OCI-LY1 (cell line): ENCODE measurements at regions not wholly inside any gene's neighbourhood (a gene's known extent, or its start where the extent isn't known, plus 50 kb on each side); places are given as distances from the start of the nearest gene placed in this dataset.

Source experiments
- H2AFZ ChIP-seq: fragments of 200-600 bp; sonication (generic), shearing (Covaris generic); 2 replicates; pipeline ENCODE4 v1.6.0; 2014; ENCODE audit warnings: antibody characterized with exemption, mild to moderate bottlenecking, low read length
- H3F3A ChIP-seq: fragments of 200-600 bp; sonication (generic), shearing (Covaris generic); 2 replicates; pipeline ENCODE4 v1.6.0; 2014; ENCODE audit warnings: mild to moderate bottlenecking, antibody characterized with exemption, low read length, moderate library complexity; ENCODE audit not compliant: insufficient read depth
- H3K27ac ChIP-seq: fragments of 200-600 bp; sonication (generic); 2 replicates; pipeline ENCODE4 v1.5.1; 2014; ENCODE audit warnings: low read length, mixed run types, mild to moderate bottlenecking, low read depth; ENCODE audit not compliant: poor library complexity, severe bottlenecking
- H3K27me3 ChIP-seq: fragments of 200-600 bp; sonication (generic); 2 replicates; pipeline ENCODE4 v1.6.0; 2014; ENCODE audit warnings: antibody characterized with exemption, mild to moderate bottlenecking, low read length, moderate library complexity; ENCODE audit not compliant: insufficient read depth
- H3K36me3 ChIP-seq: fragments of 200-600 bp; sonication (generic); 2 replicates; pipeline ENCODE4 v1.6.1; 2014; ENCODE audit warnings: mild to moderate bottlenecking, antibody characterized with exemption, low read length, moderate library complexity, mixed read lengths; ENCODE audit not compliant: insufficient read depth
- H3K4me1 ChIP-seq: fragments of 200-600 bp; sonication (generic); 2 replicates; pipeline ENCODE4 v1.5.1; 2014; ENCODE audit warnings: mild to moderate bottlenecking, low read length, moderate library complexity; ENCODE audit not compliant: insufficient read depth, severe bottlenecking
- H3K4me2 ChIP-seq: fragments of 200-600 bp; sonication (generic), shearing (Covaris generic); 2 replicates; pipeline ENCODE4 v1.6.1; 2014; ENCODE audit warnings: low read length
- H3K4me3 ChIP-seq: fragments of 200-600 bp; sonication (generic); 2 replicates; pipeline ENCODE4 v1.5.1; 2014; ENCODE audit warnings: low read length, low read depth, mild to moderate bottlenecking, mixed read lengths; ENCODE audit not compliant: poor library complexity, severe bottlenecking
- H3K79me2 ChIP-seq: fragments of 200-600 bp; shearing (Covaris generic); 2 replicates; pipeline ENCODE4 v1.6.1; 2016; ENCODE audit warnings: mixed run types, low read length, mixed read lengths; ENCODE audit not compliant: insufficient read depth
- H3K9ac ChIP-seq: fragments of 200-600 bp; sonication (generic), shearing (Covaris generic); 2 replicates; pipeline ENCODE4 v1.6.1; 2014; ENCODE audit warnings: mild to moderate bottlenecking, low read length, mixed read lengths
- H3K9me2 ChIP-seq: fragments of 200-600 bp; sonication (generic), shearing (Covaris generic); 2 replicates; pipeline ENCODE4 v1.6.1; 2014; ENCODE audit warnings: low read depth, mild to moderate bottlenecking, low read length, mixed read lengths
- H3K9me3 ChIP-seq: fragments of 200-600 bp; shearing (Covaris generic); 2 replicates; pipeline ENCODE4 v1.6.1; 2014; ENCODE audit warnings: low read length, mixed read lengths
- H4K20me1 ChIP-seq: fragments of 200-600 bp; sonication (generic), shearing (Covaris generic); 2 replicates; pipeline ENCODE4 v1.6.0; 2016; ENCODE audit warnings: mild to moderate bottlenecking, low read length; ENCODE audit not compliant: insufficient read depth
- CTCF ChIP-seq: fragments of 200-600 bp; sonication (generic), shearing (Covaris generic); IDR thresholded peaks from 2 replicates; pipeline ENCODE4 v1.5.1; 2017; ENCODE audit warnings: mild to moderate bottlenecking, antibody characterized with exemption, low read length, moderate library complexity, mixed read lengths
- EZH2 ChIP-seq: fragments of 200-600 bp; sonication (generic), shearing (Covaris generic); IDR thresholded peaks from 2 replicates; pipeline ENCODE4 v1.8.0; 2017; ENCODE audit warnings: borderline replicate concordance, mixed run types, mild to moderate bottlenecking, antibody characterized with exemption, low read length, moderate library complexity, mixed read lengths

DNA sequence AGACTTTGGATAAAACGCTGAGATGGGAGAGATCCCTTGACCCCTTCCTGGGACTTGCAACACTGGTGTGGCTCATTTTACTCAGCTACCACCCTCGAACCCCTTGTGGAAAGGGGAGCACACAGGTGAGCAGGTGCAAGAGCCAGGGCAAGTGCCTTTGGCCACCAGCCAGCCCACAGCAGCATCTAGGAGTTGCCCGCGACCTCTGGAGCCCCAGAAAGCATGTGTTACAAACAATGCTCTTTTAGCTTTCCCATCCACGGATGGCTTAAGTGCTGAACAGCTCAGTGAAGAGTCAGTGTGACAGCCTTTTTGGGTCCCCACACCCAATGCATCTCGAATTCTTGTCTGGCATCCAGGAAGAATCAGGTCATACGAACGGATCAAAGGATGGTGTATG, 197.8 kb downstream of the MEMO1 start:
- H2AFZ ChIP-seq, result no peak overlapping the region

GRCh38 chr2:31812051-31812798, 198.6 kb downstream of the MEMO1 start:
- no peaks in the 10 kb centered on the region for H4K20me1 ChIP-seq
- no peaks in the 10 kb centered on the region for H3K79me2 ChIP-seq
- no peaks in the 10 kb centered on the region for H3K36me3 ChIP-seq
- no peak overlapping the region for H3K27ac ChIP-seq
- H3K4me1 ChIP-seq, result peaks cover 9% of the 10 kb centered on the region
- H3K4me3 ChIP-seq, result no peak overlapping the region
- H3K9ac ChIP-seq, result no peak overlapping the region
- TF ChIP-seq EZH2 (no peak), CTCF (no peak)
- H2AFZ ChIP-seq, result no peak overlapping the region
- no peaks in the 10 kb centered on the region for H3F3A ChIP-seq
- H3K9me3 ChIP-seq, result no peaks in the 10 kb centered on the region
- H3K9me2 ChIP-seq, result no peaks in the 10 kb centered on the region
- peak overlapping the region; percentile 27; the same call in 1 of the 2 replicates for H3K4me2 ChIP-seq
- no peaks in the 10 kb centered on the region; the same call in 1 of the 2 replicates for H3K27me3 ChIP-seq

More for the DNA sequence above, 197.8 kb downstream of the MEMO1 start:
- Histone ChIP-seq H3K79me2 (no peaks in the 10 kb centered on the region), H3K9ac (no peak overlapping the region), H3K4me2 (no peak overlapping the region), H3K4me3 (no peak overlapping the region), H4K20me1 (no peaks in the 10 kb centered on the region), H3F3A (no peaks in the 10 kb centered on the region), H3K9me3 (no peaks in the 10 kb centered on the region), H3K36me3 (no peaks in the 10 kb centered on the region), H3K4me1 (peaks cover 9% of the 10 kb centered on the region), H3K27me3 (no peaks in the 10 kb centered on the region; the same call in 1 of the 2 replicates), H3K27ac (no peak overlapping the region), H3K9me2 (no peaks in the 10 kb centered on the region)
- TF ChIP-seq CTCF, result no peak
- TF ChIP-seq EZH2, result no peak

- no peaks in the 10 kb centered on the region for H3K9me3 ChIP-seq
- H3K9me2 ChIP-seq, result no peaks in the 10 kb centered on the region
- H3K27me3 ChIP-seq, result no peaks in the 10 kb centered on the region
- H3K36me3 ChIP-seq, result no peaks in the 10 kb centered on the region
- H3K79me2 ChIP-seq, result no peaks in the 10 kb centered on the region
- H3K9ac ChIP-seq, result no peak overlapping the region
- no peak overlapping the region for H3K4me3 ChIP-seq
- H3K27ac ChIP-seq, result no peak overlapping the region
- H2AFZ ChIP-seq, result no peak overlapping the region
- H4K20me1 ChIP-seq, result no peaks in the 10 kb centered on the region
- H3K4me2 ChIP-seq, result 0 out of 2 replicates have a peak overlapping the region, but pooled peaks have one; percentile 27
- H3K4me1 ChIP-seq, result peaks cover 9% of the 10 kb centered on the region
- TF ChIP-seq CTCF, result no peak
- no peaks in the 10 kb centered on the region for H3F3A ChIP-seq
These were observed 199.3 kb downstream of the MEMO1 start for GRCh38 chr2:31811482-31811881.
